Fibroblast of lung (primary cell): ENCODE measurements at regions not wholly inside any gene's neighbourhood (a gene's known extent, or its start where the extent isn't known, plus 50 kb on each side); places are given as distances from the start of the nearest gene placed in this dataset.

Experiments used
- DNase-seq, 2 donors: peaks; one replicate each; pipeline versions ENCODE4 v3.0.0 to v3.0.0-alpha.2; 2010; ENCODE audit warnings: low read depth in 2 of 2
- H2AFZ ChIP-seq: 2 replicates; pipeline ENCODE4 v1.5.1; 2012; ENCODE audit warnings: low read length, control low read depth, inconsistent platforms
- H3K27ac ChIP-seq: 2 replicates; pipeline ENCODE4 v1.5.1; 2011; ENCODE audit warnings: low read length, control low read depth; ENCODE audit not compliant: insufficient read depth
- H3K27me3 ChIP-seq: 2 replicates; pipeline ENCODE4 v1.5.1; 2011; ENCODE audit warnings: mild to moderate bottlenecking, low read length; ENCODE audit not compliant: control insufficient read depth, insufficient read depth
- H3K36me3 ChIP-seq: 2 replicates; pipeline ENCODE4 v1.5.1; 2011; ENCODE audit warnings: low read length; ENCODE audit not compliant: control insufficient read depth, insufficient read depth
- H3K4me1 ChIP-seq: 2 replicates; pipeline ENCODE4 v1.5.1; 2011; ENCODE audit warnings: low read length; ENCODE audit not compliant: control insufficient read depth, insufficient read depth; ENCODE audit errors: extremely low read depth
- H3K4me2 ChIP-seq: 2 replicates; pipeline ENCODE4 v1.5.1; 2011; ENCODE audit warnings: low read length, control low read depth; ENCODE audit not compliant: insufficient read depth; ENCODE audit errors: extremely low read depth
- H3K4me3 ChIP-seq, 4 experiments: fragments of 200-600 bp in 1 of 4; sonication (generic) in 1 of 4; replicated peaks in 1 of 4; 2 replicates each; pipeline ENCODE4 v1.5.1; 2011 to 2016; ENCODE audit warnings: low read length in 4 of 4, low read depth in 3 of 4, mild to moderate bottlenecking in 3 of 4, control low read depth in 2 of 4, inconsistent platforms in 1 of 4, mixed read lengths in 1 of 4; ENCODE audit not compliant: insufficient read depth in 1 of 4; ENCODE audit errors: control extremely low read depth in 1 of 4
- H3K79me2 ChIP-seq: 2 replicates; pipeline ENCODE4 v1.5.1; 2012; ENCODE audit warnings: mild to moderate bottlenecking, low read length, inconsistent platforms; ENCODE audit not compliant: control insufficient read depth, insufficient read depth
- H3K9ac ChIP-seq: 2 replicates; pipeline ENCODE4 v1.5.1; 2011; ENCODE audit warnings: mild to moderate bottlenecking, low read length, control low read depth; ENCODE audit not compliant: insufficient read depth
- H3K9me3 ChIP-seq: 2 replicates; pipeline ENCODE4 v1.5.1; 2012; ENCODE audit warnings: low read depth, low read length; ENCODE audit not compliant: control insufficient read depth, insufficient read depth
- H4K20me1 ChIP-seq: 2 replicates; pipeline ENCODE4 v1.5.1; 2011; ENCODE audit warnings: low read length; ENCODE audit not compliant: control insufficient read depth, insufficient read depth; ENCODE audit errors: extremely low read depth
- CTCF ChIP-seq, 2 donors: IDR thresholded peaks in 1 of 2; conservative IDR thresholded peaks in 1 of 2; 1 replicate in 1 of 2; 2 replicates in 1 of 2; pipeline ENCODE4 v1.5.1; 2011 to 2012; ENCODE audit warnings: low read length in 2 of 2, control low read depth in 1 of 2, inconsistent platforms in 1 of 2, low read depth in 1 of 2, mild to moderate bottlenecking in 1 of 2
- EZH2 ChIP-seq: IDR thresholded peaks from 2 replicates; pipeline ENCODE4 v1.5.1; 2012; ENCODE audit warnings: low read length, control low read depth, mild to moderate bottlenecking; ENCODE audit errors: missing control alignments

GRCh38 chr10:10860455-10860976 is 157.2 kb upstream of the CELF2 start:
- Histone ChIP-seq H3K27me3 (no peaks in the 10 kb centered on the region), H3K79me2 (no peaks in the 10 kb centered on the region), H3K4me1 (no peaks in the 10 kb centered on the region), H3K9ac (no peak overlapping the region), H2AFZ (no peak overlapping the region), H3K4me2 (no peak overlapping the region), H3K4me3 (no peak overlapping the region), H3K9me3 (no peaks in the 10 kb centered on the region), H3K27ac (no peak overlapping the region), H4K20me1 (no peaks in the 10 kb centered on the region), H3K36me3 (no peaks in the 10 kb centered on the region)
- TF ChIP-seq CTCF (conservative IDR thresholded peaks at IDR 0.05 in 1 of 2, IDR thresholded peaks at IDR 0.05 in 1 of 2; ENCODE audit: low read depth in 1 of 2, low read length in 2 of 2), result no peak
- no peak for TF ChIP-seq EZH2
- DNase-seq, result no peak

- H3K4me3 ChIP-seq, result no peak overlapping the region
- H2AFZ ChIP-seq, result no peak overlapping the region
- H4K20me1 ChIP-seq, result no peaks in the 10 kb centered on the region
- H3K36me3 ChIP-seq, result no peaks in the 10 kb centered on the region
- no peaks in the 10 kb centered on the region for H3K27me3 ChIP-seq
- H3K4me2 ChIP-seq, result no peak overlapping the region
- H3K9ac ChIP-seq, result no peak overlapping the region
- peak in 1 of 2 donors; percentile 18 for DNase-seq
- H3K9me3 ChIP-seq, result no peaks in the 10 kb centered on the region
- no peaks in the 10 kb centered on the region for H3K79me2 ChIP-seq
- TF ChIP-seq CTCF (conservative IDR thresholded peaks at IDR 0.05 in 1 of 2, IDR thresholded peaks at IDR 0.05 in 1 of 2; ENCODE audit: low read depth in 1 of 2, low read length in 2 of 2), result no peak
- H3K4me1 ChIP-seq, result no peaks in the 10 kb centered on the region
- H3K27ac ChIP-seq, result no peak overlapping the region
These were observed 152.4 kb upstream of the CELF2 start for GRCh38 chr10:10865303-10865702.

- H2AFZ ChIP-seq, result no peak overlapping the region
- H3K27ac ChIP-seq, result no peak overlapping the region
- no peak for TF ChIP-seq CTCF (conservative IDR thresholded peaks at IDR 0.05 in 1 of 2, IDR thresholded peaks at IDR 0.05 in 1 of 2; ENCODE audit: low read depth in 1 of 2, low read length in 2 of 2)
- no peak for TF ChIP-seq EZH2
- no peaks in the 10 kb centered on the region for H3K79me2 ChIP-seq
- no peaks in the 10 kb centered on the region for H4K20me1 ChIP-seq
- no peak overlapping the region for H3K9ac ChIP-seq
- no peaks in the 10 kb centered on the region for H3K4me1 ChIP-seq
- no peak overlapping the region for H3K4me2 ChIP-seq
- no peak overlapping the region for H3K4me3 ChIP-seq
- H3K27me3 ChIP-seq, result no peaks in the 10 kb centered on the region
- no peaks in the 10 kb centered on the region for H3K9me3 ChIP-seq
- no peak for DNase-seq
- no peaks in the 10 kb centered on the region for H3K36me3 ChIP-seq
These were observed 151.8 kb upstream of the CELF2 start for GRCh38 chr10:10865913-10866312.
